Naive thymus-derived CD4-positive, alpha-beta T cell (primary cell): ENCODE measurements at regions not wholly inside any gene's neighbourhood (a gene's known extent, or its start where the extent isn't known, plus 50 kb on each side); places are given as distances from the start of the nearest gene placed in this dataset.

Experiments
- ATAC-seq: fragments of 150-1000 bp; cut with Tn5 transposase; 2 replicates; pipeline ENCODE4 v1.10.0; 2021; ENCODE audit warnings: mild to moderate bottlenecking, moderate library complexity
- CTCF ChIA-PET: fragments of 350-600 bp; sonication (Branson Sonifier 250); formaldehyde crosslinking; loops from one replicate; lab custom pipeline; 2021; ENCODE audit warnings: antibody characterized with exemption; lab: Charles Lee
- POLR2A ChIA-PET: fragments of 350-600 bp; sonication (Branson Sonifier 250); formaldehyde crosslinking; loops from one replicate; lab custom pipeline; 2021; ENCODE audit warnings: antibody characterized with exemption, inconsistent platforms; lab: Charles Lee
- DNase-seq, 9 donors: peaks; one replicate each; pipeline versions ENCODE4 v3.0.0 to v3.0.0-alpha.2; 2020 to 2022; ENCODE audit warnings: mixed read lengths in 1 of 9
- H3K27ac ChIP-seq: one replicate; pipeline ENCODE4 v1.7.0; 2013; ENCODE audit warnings: mild to moderate bottlenecking, low read depth, low read length, moderate library complexity
- H3K27me3 ChIP-seq, 2 donors: one replicate each; pipeline ENCODE4 v1.7.0; 2013; ENCODE audit warnings: low read length in 2 of 2, mild to moderate bottlenecking in 2 of 2, moderate library complexity in 2 of 2; ENCODE audit not compliant: control insufficient read depth in 2 of 2, insufficient read depth in 2 of 2
- H3K36me3 ChIP-seq, 3 experiments: 1 replicate in 2 of 3; 2 replicates in 1 of 3; pipeline ENCODE4 v1.7.0; 2013; ENCODE audit warnings: low read length in 3 of 3, mild to moderate bottlenecking in 3 of 3, moderate library complexity in 1 of 3; ENCODE audit not compliant: insufficient read depth in 3 of 3, control insufficient read depth in 2 of 3
- H3K4me1 ChIP-seq, 2 donors: one replicate each; pipeline ENCODE4 v1.7.0; 2013; ENCODE audit warnings: low read length in 2 of 2, mild to moderate bottlenecking in 2 of 2, moderate library complexity in 1 of 2; ENCODE audit not compliant: control insufficient read depth in 2 of 2, insufficient read depth in 2 of 2
- H3K4me3 ChIP-seq: 2 replicates; pipeline ENCODE4 v1.7.0; 2013; ENCODE audit warnings: mild to moderate bottlenecking, low read length
- H3K9me3 ChIP-seq, 3 experiments: 1 replicate in 2 of 3; 2 replicates in 1 of 3; pipeline ENCODE4 v1.7.0; 2013; ENCODE audit warnings: low read length in 3 of 3; ENCODE audit not compliant: control insufficient read depth in 2 of 3
- H3K27ac Mint-ChIP-seq, 9 donors: one replicate each; pipeline ENCODE4 v1.8.0; 2020 to 2022; ENCODE audit warnings: mixed read lengths in 9 of 9, mild to moderate bottlenecking in 8 of 9, moderate library complexity in 5 of 9, inconsistent platforms in 2 of 9
- H3K27me3 Mint-ChIP-seq, 5 donors: one replicate each; pipeline ENCODE4 v1.8.0; 2021 to 2022; ENCODE audit warnings: mixed read lengths in 5 of 5, mild to moderate bottlenecking in 1 of 5
- H3K36me3 Mint-ChIP-seq, 5 donors: one replicate each; pipeline ENCODE4 v1.8.0; 2020 to 2022; ENCODE audit warnings: mixed read lengths in 5 of 5, mild to moderate bottlenecking in 3 of 5, inconsistent platforms in 1 of 5
- H3K4me1 Mint-ChIP-seq, 7 donors: one replicate each; pipeline ENCODE4 v1.8.0; 2020 to 2022; ENCODE audit warnings: mixed read lengths in 7 of 7, mild to moderate bottlenecking in 3 of 7, inconsistent platforms in 1 of 7
- H3K4me3 Mint-ChIP-seq, 10 donors: one replicate each; pipeline ENCODE4 v1.8.0; 2020 to 2022; ENCODE audit warnings: mild to moderate bottlenecking in 10 of 10, mixed read lengths in 10 of 10, moderate library complexity in 6 of 10, inconsistent platforms in 2 of 10
- H3K9me3 Mint-ChIP-seq, 11 donors: one replicate each; pipeline ENCODE4 v1.8.0; 2020 to 2022; ENCODE audit warnings: mixed read lengths in 11 of 11, mild to moderate bottlenecking in 4 of 11, inconsistent platforms in 1 of 11, moderate library complexity in 1 of 11
- intact Hi-C, 2 donors: fragments of 100-400 bp; cut with micrococcal nuclease; formaldehyde crosslinking; loops; one replicate each; pipeline ENCODE4 v1.15.1; 2023

DNA sequence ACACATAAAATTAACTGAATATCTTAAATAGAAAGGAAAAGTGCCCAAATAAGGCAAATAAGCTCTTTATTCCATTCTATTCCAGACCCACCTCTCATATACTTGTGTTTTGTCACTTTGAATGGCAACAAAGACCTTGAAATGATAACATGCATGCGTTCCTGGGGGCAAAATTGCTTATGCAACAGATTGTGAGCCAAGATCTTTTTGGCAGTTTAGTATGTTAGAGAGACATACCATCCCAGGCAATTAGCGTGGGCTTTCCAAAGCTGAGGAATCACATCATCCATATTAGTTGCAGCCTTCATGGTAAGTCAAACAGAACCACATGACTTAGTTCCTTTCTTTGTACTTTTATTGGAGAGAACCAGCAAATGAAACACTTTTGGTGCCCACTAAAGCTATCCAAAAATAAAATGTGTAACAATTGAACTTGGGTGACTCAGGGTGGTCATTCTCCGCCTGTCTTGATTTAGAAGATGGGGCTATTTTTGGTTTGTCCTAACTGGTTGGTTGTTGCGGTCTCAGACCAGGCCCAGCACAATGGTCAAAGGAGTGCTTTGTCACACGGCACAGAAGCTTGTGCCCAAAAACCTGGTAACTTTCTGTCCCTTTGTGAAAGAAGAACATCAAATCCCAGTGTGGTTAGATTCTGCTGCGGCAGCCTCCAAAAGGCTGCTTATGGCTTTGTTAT, 68.7 kb upstream of the ATF3 start:
- ChIA-PET CTCF (interaction anchor here (1.0 to 1.1 kb wide), 2 partner anchors 13 to 84 kb away, joined by 3 read pairs; no protein-coding TSS in a partner anchor), POLR2A (no interaction called here)
- no peaks in the 10 kb centered on the region for H3K9me3 ChIP-seq
- peaks cover 0 to 30% (median 17%) of the 10 kb centered on the region in 5 donors for H3K27me3 Mint-ChIP-seq
- intact Hi-C loops: no loop called here
- no peak overlapping the region for H3K27ac Mint-ChIP-seq
- H3K4me3 Mint-ChIP-seq: no peak overlapping the region
- no peak overlapping the region for H3K27ac ChIP-seq
- ATAC-seq (no peak), DNase-seq (no peak)
- H3K4me1 ChIP-seq: no peaks in the 10 kb centered on the region
- H3K4me1 Mint-ChIP-seq: no peaks in the 10 kb centered on the region
- H3K36me3 Mint-ChIP-seq: peaks cover 0 to 4% (median 0%) of the 10 kb centered on the region in 5 donors
- no peak overlapping the region for H3K4me3 ChIP-seq
- no peaks in the 10 kb centered on the region for H3K36me3 ChIP-seq
- H3K9me3 Mint-ChIP-seq: peaks cover 0 to 6% (median 1%) of the 10 kb centered on the region in 11 donors
- H3K27me3 ChIP-seq: no peaks in the 10 kb centered on the region

DNA sequence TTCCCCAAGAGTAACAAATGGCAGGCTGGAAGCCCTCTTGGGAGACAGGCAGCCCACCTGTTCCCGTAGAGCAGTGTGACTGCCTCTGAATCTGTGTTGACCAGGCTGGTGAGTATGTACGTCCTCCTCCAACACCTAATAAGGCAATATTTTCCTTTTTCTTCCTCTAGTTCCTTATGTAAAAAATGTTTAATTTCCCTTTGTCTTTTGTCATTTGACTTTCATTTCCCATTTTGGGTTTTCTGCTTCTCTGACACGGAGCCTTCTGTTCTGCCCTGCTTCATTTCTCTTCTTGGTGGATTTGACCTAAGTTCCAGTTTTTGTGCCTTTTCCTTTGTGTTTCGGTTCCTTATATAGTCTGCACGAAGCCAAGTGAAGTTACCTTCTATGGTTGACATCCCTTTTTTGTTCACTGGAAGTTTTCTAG, 65.8 kb upstream of the ATF3 start:
- ChIA-PET CTCF (no interaction called here), POLR2A (no interaction called here)
- peaks cover 0 to 40% (median 10%) of the 10 kb centered on the region in 5 donors for H3K27me3 Mint-ChIP-seq
- Histone ChIP-seq H3K27me3 (no peaks in the 10 kb centered on the region), H3K4me3 (no peak overlapping the region), H3K9me3 (no peaks in the 10 kb centered on the region), H3K27ac (no peak overlapping the region), H3K36me3 (no peaks in the 10 kb centered on the region), H3K4me1 (no peaks in the 10 kb centered on the region)
- ATAC-seq (peak; percentile 88), DNase-seq (no peak)
- intact Hi-C loops: no loop called here
- no peaks in the 10 kb centered on the region for H3K36me3 Mint-ChIP-seq
- H3K27ac Mint-ChIP-seq: no peak overlapping the region
- no peak overlapping the region for H3K4me3 Mint-ChIP-seq
- H3K9me3 Mint-ChIP-seq: peaks cover 0 to 3% (median 0%) of the 10 kb centered on the region in 11 donors
- peaks cover 0 to 2% (median 0%) of the 10 kb centered on the region in 7 donors for H3K4me1 Mint-ChIP-seq

DNA sequence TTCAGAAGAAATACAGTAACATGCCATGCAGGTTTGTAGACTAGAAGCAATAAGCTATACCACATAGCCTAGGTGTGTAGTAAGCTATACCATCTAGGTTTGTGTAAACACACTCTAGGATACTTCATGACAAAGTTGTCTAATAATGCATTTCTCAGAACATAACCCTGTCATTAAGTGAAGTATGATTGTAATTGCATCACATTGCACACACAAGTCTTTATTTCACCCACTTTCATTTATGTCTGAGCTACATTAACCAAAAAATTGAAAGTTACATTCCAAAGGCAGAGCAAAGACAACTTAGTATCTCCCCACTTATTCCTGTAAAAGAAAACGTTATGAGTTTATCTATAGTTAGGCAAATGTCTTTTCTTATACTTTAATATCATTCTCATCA, 64.5 kb upstream of the ATF3 start:
- DNase-seq (no peak), ATAC-seq (no peak)
- no peaks in the 10 kb centered on the region for H3K4me1 ChIP-seq
- ChIA-PET CTCF (no interaction called here), POLR2A (no interaction called here)
- Mint-ChIP-seq H3K4me1 (peaks cover 0 to 2% (median 0%) of the 10 kb centered on the region in 7 donors), H3K36me3 (no peaks in the 10 kb centered on the region), H3K4me3 (no peak overlapping the region), H3K9me3 (peaks cover 0 to 2% (median 0%) of the 10 kb centered on the region in 11 donors), H3K27me3 (peaks cover 6 to 44% (median 10%) of the 10 kb centered on the region in 5 donors), H3K27ac (no peak overlapping the region)
- H3K27me3 ChIP-seq: no peaks in the 10 kb centered on the region
- H3K36me3 ChIP-seq: no peaks in the 10 kb centered on the region
- no peak overlapping the region for H3K4me3 ChIP-seq
- intact Hi-C loops: no loop called here
- H3K27ac ChIP-seq: no peak overlapping the region
- no peaks in the 10 kb centered on the region for H3K9me3 ChIP-seq

DNA sequence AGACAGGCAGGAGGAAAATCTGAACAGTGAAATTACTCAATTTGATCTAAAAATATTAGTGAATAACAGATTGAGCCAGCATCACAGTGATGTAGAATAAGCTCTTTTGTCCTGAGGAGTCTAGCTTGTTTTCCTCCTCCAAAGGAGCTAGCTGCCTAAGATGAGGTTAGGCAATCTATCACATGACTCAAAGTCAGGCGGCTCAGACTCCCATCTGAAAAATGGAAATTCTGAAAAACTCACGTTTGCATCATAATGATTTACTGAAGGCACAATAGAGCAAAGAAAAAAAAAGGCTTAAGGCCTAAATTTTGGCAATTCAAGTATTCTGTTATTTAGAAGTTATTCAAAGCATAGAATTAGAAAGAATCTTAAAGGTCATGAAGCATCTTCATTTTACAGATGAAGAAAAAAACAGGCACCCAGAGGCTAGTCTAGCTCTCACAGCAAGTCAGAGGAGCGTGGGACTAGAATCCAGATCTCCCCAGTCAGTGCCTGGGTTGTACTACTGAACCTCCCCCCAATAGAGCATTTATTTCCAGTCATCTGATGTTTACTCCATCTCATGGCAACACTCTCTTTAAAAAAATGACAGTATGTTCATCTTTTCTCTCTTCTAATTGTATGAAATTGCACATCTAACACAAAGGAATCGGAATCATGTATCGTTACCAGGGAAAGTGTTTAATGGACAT, 62.5 kb upstream of the ATF3 start:
- DNase-seq (no peak), ATAC-seq (peak; percentile 50)
- no peaks in the 10 kb centered on the region for H3K36me3 Mint-ChIP-seq
- Histone ChIP-seq H3K27ac (no peak overlapping the region), H3K27me3 (no peaks in the 10 kb centered on the region), H3K9me3 (no peaks in the 10 kb centered on the region), H3K4me3 (no peak overlapping the region), H3K4me1 (no peaks in the 10 kb centered on the region), H3K36me3 (no peaks in the 10 kb centered on the region)
- H3K27ac Mint-ChIP-seq: no peak overlapping the region
- POLR2A ChIA-PET: no interaction called here
- H3K27me3 Mint-ChIP-seq: peaks cover 7 to 55% (median 18%) of the 10 kb centered on the region in 5 donors
- peaks cover 0 to 2% (median 0%) of the 10 kb centered on the region in 7 donors for H3K4me1 Mint-ChIP-seq
- no peak overlapping the region for H3K4me3 Mint-ChIP-seq
- CTCF ChIA-PET: interaction anchor here (0.6 kb wide), 1 partner anchor 11 kb away, joined by 3 read pairs; no protein-coding TSS in a partner anchor
- intact Hi-C loops: no loop called here
- H3K9me3 Mint-ChIP-seq: no peaks in the 10 kb centered on the region

DNA sequence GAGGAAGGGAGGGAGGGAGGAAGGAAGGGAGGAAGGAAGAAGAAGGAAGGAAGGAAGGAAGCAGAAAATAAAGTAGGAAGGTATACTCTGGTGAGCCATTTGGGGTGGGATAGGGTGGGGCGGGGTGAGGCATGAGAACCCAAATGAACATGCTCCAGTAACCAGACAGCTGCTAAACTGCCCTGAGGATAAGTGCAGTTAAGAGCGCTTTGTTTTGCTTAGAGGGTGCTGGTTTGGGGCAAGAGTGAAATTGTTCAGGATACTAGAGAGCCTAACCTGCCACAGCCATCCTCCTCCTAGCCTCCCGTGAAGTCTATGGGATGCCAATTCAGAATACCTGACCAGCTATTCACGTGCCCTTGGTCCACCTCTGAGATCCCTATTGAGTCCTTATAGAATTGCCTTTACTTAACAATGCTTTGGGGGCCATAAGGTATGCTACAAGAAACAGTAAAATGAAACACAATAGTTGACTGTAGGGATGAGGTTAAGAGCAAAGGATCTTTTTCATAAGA, 59.0 kb upstream of the ATF3 start:
- H3K27me3 ChIP-seq: no peaks in the 10 kb centered on the region

DNA sequence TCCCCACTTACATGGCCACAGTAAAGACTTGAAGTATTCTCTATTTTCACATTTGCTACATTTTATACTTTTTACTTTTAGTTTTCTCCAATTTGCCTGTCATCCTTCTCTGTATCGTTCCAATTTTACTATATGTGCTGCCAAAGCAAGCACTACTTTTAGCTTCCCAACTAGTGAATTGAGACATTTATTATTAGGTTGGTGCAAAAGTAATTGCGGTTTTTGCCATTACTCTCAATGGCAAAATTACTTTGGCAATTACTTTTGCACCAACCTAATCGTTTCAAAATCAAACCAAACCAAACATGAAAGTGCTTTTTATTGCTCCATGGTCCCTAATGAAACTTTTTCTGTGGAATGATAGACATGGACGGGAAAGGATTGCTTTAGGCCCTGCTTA, 56.6 kb upstream of the ATF3 start:
- no peak for ATAC-seq
- Histone ChIP-seq H3K27ac (no peak overlapping the region), H3K36me3 (no peaks in the 10 kb centered on the region), H3K4me3 (no peak overlapping the region), H3K27me3 (no peaks in the 10 kb centered on the region), H3K9me3 (no peaks in the 10 kb centered on the region), H3K4me1 (no peaks in the 10 kb centered on the region)
- no peak for DNase-seq
- intact Hi-C loops: loop anchor here in 1 of 2 donors (10.0 kb wide), 1 partner anchor 303 kb away; the partner anchor contains the start of gene FLVCR1
- no peak overlapping the region for H3K27ac Mint-ChIP-seq
- peaks cover 7 to 69% (median 16%) of the 10 kb centered on the region in 5 donors for H3K27me3 Mint-ChIP-seq
- peaks cover 0 to 4% (median 0%) of the 10 kb centered on the region in 11 donors for H3K9me3 Mint-ChIP-seq
- ChIA-PET POLR2A (no interaction called here), CTCF (no interaction called here)
- no peaks in the 10 kb centered on the region for H3K4me1 Mint-ChIP-seq
- H3K4me3 Mint-ChIP-seq: no peak overlapping the region
- H3K36me3 Mint-ChIP-seq: peaks cover 0 to 4% (median 0%) of the 10 kb centered on the region in 5 donors

More for the DNA sequence above, 59.0 kb upstream of the ATF3 start:
- intact Hi-C loops: loop anchor here in 1 of 2 donors (10.0 kb wide), 1 partner anchor 305 kb away; the partner anchor contains the start of gene FLVCR1
- H3K4me3 Mint-ChIP-seq: no peak overlapping the region
- Histone ChIP-seq H3K27ac (no peak overlapping the region), H3K36me3 (no peaks in the 10 kb centered on the region), H3K4me3 (no peak overlapping the region), H3K4me1 (no peaks in the 10 kb centered on the region), H3K9me3 (no peaks in the 10 kb centered on the region)
- H3K36me3 Mint-ChIP-seq: no peaks in the 10 kb centered on the region
- ATAC-seq (no peak), DNase-seq (no peak)
- peaks cover 0 to 2% (median 0%) of the 10 kb centered on the region in 7 donors for H3K4me1 Mint-ChIP-seq
- H3K9me3 Mint-ChIP-seq: no peaks in the 10 kb centered on the region
- no peak overlapping the region for H3K27ac Mint-ChIP-seq
- ChIA-PET CTCF (no interaction called here), POLR2A (interaction anchor here (0.6 kb wide), 1 partner anchor 408 kb away, joined by 5 read pairs; no protein-coding TSS in a partner anchor)
- H3K27me3 Mint-ChIP-seq: peaks cover 7 to 68% (median 21%) of the 10 kb centered on the region in 5 donors
